Thyroid gland (tissue), 4 donors: ENCODE measurements at regions not wholly inside any gene's neighbourhood (a gene's known extent, or its start where the extent isn't known, plus 50 kb on each side); places are given as distances from the start of the nearest gene placed in this dataset.
"Not testable (repeated sequence)": the region's sequence is repeated elsewhere in the genome, so short reads cannot be mapped to it uniquely, and the experiment has no call there.

Experiments
- POLR2A ChIP-seq, 2 donors: fragments of 450-650 bp; IDR thresholded peaks; one replicate each; pipeline ENCODE4 v1.6.1; 2017; ENCODE audit warnings: antibody characterized with exemption in 2 of 2, mild to moderate bottlenecking in 2 of 2, moderate library complexity in 1 of 2
- TF ChIP-seq, protein P1 (sequence below), 6 experiments: fragments of 200-600 bp in 3 of 6; fragments of 450-650 bp in 3 of 6; sonication (generic) in 3 of 6; IDR thresholded peaks; one replicate each; pipeline ENCODE4 v1.5.1; 2016 to 2019; ENCODE audit warnings: antibody characterized with exemption in 6 of 6, mild to moderate bottlenecking in 2 of 6, inconsistent platforms in 1 of 6, moderate library complexity in 1 of 6

DNA sequence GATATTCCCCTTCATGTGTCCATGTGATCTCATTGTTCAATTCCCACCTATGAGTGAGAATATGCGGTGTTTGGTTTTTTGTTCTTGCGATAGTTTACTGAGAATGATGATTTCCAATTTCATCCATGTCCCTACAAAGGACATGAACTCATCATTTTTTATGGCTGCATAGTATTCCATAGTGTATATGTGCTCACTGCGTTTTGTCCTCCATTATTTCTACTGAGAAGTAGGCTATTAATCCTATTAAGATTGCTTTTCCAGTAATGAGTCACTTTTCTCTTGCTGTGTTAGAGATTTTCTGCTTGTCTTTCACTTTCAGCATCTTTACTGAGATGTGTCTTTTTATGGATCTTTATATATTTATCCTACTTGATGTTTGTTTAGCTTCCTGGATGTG, 492.1 kb downstream of the SUCLG1 start:
- TF ChIP-seq, protein P1, sequence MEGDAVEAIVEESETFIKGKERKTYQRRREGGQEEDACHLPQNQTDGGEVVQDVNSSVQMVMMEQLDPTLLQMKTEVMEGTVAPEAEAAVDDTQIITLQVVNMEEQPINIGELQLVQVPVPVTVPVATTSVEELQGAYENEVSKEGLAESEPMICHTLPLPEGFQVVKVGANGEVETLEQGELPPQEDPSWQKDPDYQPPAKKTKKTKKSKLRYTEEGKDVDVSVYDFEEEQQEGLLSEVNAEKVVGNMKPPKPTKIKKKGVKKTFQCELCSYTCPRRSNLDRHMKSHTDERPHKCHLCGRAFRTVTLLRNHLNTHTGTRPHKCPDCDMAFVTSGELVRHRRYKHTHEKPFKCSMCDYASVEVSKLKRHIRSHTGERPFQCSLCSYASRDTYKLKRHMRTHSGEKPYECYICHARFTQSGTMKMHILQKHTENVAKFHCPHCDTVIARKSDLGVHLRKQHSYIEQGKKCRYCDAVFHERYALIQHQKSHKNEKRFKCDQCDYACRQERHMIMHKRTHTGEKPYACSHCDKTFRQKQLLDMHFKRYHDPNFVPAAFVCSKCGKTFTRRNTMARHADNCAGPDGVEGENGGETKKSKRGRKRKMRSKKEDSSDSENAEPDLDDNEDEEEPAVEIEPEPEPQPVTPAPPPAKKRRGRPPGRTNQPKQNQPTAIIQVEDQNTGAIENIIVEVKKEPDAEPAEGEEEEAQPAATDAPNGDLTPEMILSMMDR (IDR thresholded peaks at IDR 0.05) = not testable (repeated sequence)
- TF ChIP-seq POLR2A (IDR thresholded peaks at IDR 0.05) = not testable (repeated sequence)
